HCT116 (cell line): ENCODE measurements at regions not wholly inside any gene's neighbourhood (a gene's known extent, or its start where the extent isn't known, plus 50 kb on each side); places are given as distances from the start of the nearest gene placed in this dataset.

ENCODE experiments used
- CEBPB ChIP-seq: IDR thresholded peaks from 2 replicates; pipeline ENCODE4 v1.6.1; 2012; ENCODE audit warnings: low read depth
- CTCF ChIP-seq, 3 experiments: fragments of 200-600 bp in 1 of 3; sonication (generic) in 1 of 3; IDR thresholded peaks in 2 of 3; conservative IDR thresholded peaks in 1 of 3; 2 replicates each; pipeline ENCODE4 v1.5.1; 2012 to 2017; ENCODE audit warnings: low read depth in 2 of 3, low read length in 2 of 3, antibody characterized with exemption in 1 of 3, borderline replicate concordance in 1 of 3, control low read depth in 1 of 3, mild to moderate bottlenecking in 1 of 3, mixed read lengths in 1 of 3, mixed run types in 1 of 3, moderate library complexity in 1 of 3; ENCODE audit not compliant: insufficient read depth in 1 of 3
- ELF1 ChIP-seq: IDR thresholded peaks from 2 replicates; pipeline ENCODE4 v1.6.1; 2012; ENCODE audit warnings: low read depth, borderline replicate concordance
- EZH2 ChIP-seq: fragments of 200-600 bp; sonication (generic); IDR thresholded peaks from 2 replicates; pipeline ENCODE4 v1.6.1; 2017; ENCODE audit warnings: antibody characterized with exemption, mixed run types
- JUND ChIP-seq: IDR thresholded peaks from 2 replicates; pipeline ENCODE4 v1.6.1; 2012
- POLR2A ChIP-seq: IDR thresholded peaks from 2 replicates; pipeline ENCODE4 v1.7.0; 2011; ENCODE audit warnings: borderline replicate concordance; ENCODE audit not compliant: insufficient read depth, insufficient read length; ENCODE audit errors: extremely low read depth
- POLR2AphosphoS5 ChIP-seq: IDR thresholded peaks from 2 replicates; pipeline ENCODE4 v1.6.1; 2011; ENCODE audit warnings: mild to moderate bottlenecking, low read depth, low read length, moderate library complexity
- RAD21 ChIP-seq: IDR thresholded peaks from 2 replicates; pipeline ENCODE4 v1.6.1; 2012; ENCODE audit warnings: low read depth, mild to moderate bottlenecking
- REST ChIP-seq: IDR thresholded peaks from 2 replicates; pipeline ENCODE4 v1.6.1; 2012; ENCODE audit warnings: low read depth
- TCF7L2 ChIP-seq: IDR thresholded peaks from 2 replicates; pipeline ENCODE4 v1.7.0; 2011; ENCODE audit warnings: borderline replicate concordance, inconsistent platforms; ENCODE audit not compliant: insufficient read depth, insufficient read length; ENCODE audit errors: extremely low read depth
- ZNF274 ChIP-seq: fragments of 200-500 bp; sonication (Bioruptor generic); IDR thresholded peaks from 2 replicates; pipeline ENCODE4 v1.6.1; 2014; ENCODE audit warnings: mild to moderate bottlenecking, low read depth, low read length, inconsistent platforms

GRCh38 chr12:14238221-14238792, 127.2 kb upstream of the ATF7IP start:
- peak; percentile 41 to 85 (median 61); a peak in 5 of 6 replicates for TF ChIP-seq CTCF (IDR thresholded peaks at IDR 0.05 in 2 of 3, conservative IDR thresholded peaks at IDR 0.05 in 1 of 3; ENCODE audit: borderline replicate concordance in 1 of 3, insufficient read depth in 1 of 3, low read depth in 2 of 3, low read length in 2 of 3)
- TF ChIP-seq ZNF274: no peak
- TF ChIP-seq ELF1: no peak; the same call in 1 of the 2 replicates
- no peak for TF ChIP-seq JUND
- no peak for TF ChIP-seq CEBPB
- TF ChIP-seq RAD21: peak; percentile 81
- TF ChIP-seq POLR2A: no peak
- TF ChIP-seq POLR2AphosphoS5: no peak
- TF ChIP-seq TCF7L2: no peak
- TF ChIP-seq REST: no peak
- TF ChIP-seq EZH2: no peak
